MCF 10A (cell line): ENCODE measurements at regions not wholly inside any gene's neighbourhood (a gene's known extent, or its start where the extent isn't known, plus 50 kb on each side); places are given as distances from the start of the nearest gene placed in this dataset.

Source experiments
- BruUV-seq: library from RNA; stranded (reverse); fragments of 400-500 nt; replicated peaks from 2 replicates; lab custom pipeline; 2021; lab: Mats Ljungman, UMichigan
- CTCF ChIA-PET: fragments of 300-600 bp; sonication (Branson Sonifier 250); formaldehyde crosslinking; extraction: SDS; loops from one replicate; lab custom pipeline; 2021; ENCODE audit warnings: antibody characterized with exemption, inconsistent platforms; lab: Yijun Ruan, JAX
- POLR2A ChIA-PET: fragments of 300-600, 350-650 bp; sonication (Branson Sonifier 250); formaldehyde crosslinking; extraction: SDS; loops from one replicate; lab custom pipeline; 2020; ENCODE audit warnings: antibody characterized with exemption, inconsistent platforms; lab: Yijun Ruan, JAX
- DNase-seq: peaks from one replicate; pipeline ENCODE4 v3.0.0-alpha.2; 2018; ENCODE audit not compliant: unreplicated experiment
- H3K27ac Mint-ChIP-seq: one replicate; pipeline ENCODE4 v1.8.0; 2022; ENCODE audit warnings: mild to moderate bottlenecking, low read depth, mixed read lengths; ENCODE audit not compliant: unreplicated experiment
- H3K27me3 Mint-ChIP-seq: one replicate; pipeline ENCODE4 v1.8.0; 2022; ENCODE audit warnings: mixed read lengths; ENCODE audit not compliant: insufficient read depth, unreplicated experiment
- H3K36me3 Mint-ChIP-seq: one replicate; pipeline ENCODE4 v1.8.0; 2022; ENCODE audit warnings: mild to moderate bottlenecking, moderate library complexity, mixed read lengths; ENCODE audit not compliant: insufficient read depth, unreplicated experiment
- H3K4me1 Mint-ChIP-seq: one replicate; pipeline ENCODE4 v1.8.0; 2022; ENCODE audit warnings: mixed read lengths; ENCODE audit not compliant: insufficient read depth, unreplicated experiment
- H3K4me3 Mint-ChIP-seq: one replicate; pipeline ENCODE4 v1.8.0; 2022; ENCODE audit warnings: mild to moderate bottlenecking, moderate library complexity, mixed read lengths; ENCODE audit not compliant: unreplicated experiment
- H3K9me3 Mint-ChIP-seq: one replicate; pipeline ENCODE4 v1.8.0; 2022; ENCODE audit warnings: mixed read lengths; ENCODE audit not compliant: unreplicated experiment
- intact Hi-C: fragments of 100-400 bp; cut with micrococcal nuclease; formaldehyde crosslinking; loops from 2 replicates; pipeline ENCODE4 v1.14.1; 2022
- TF ChIP-seq, protein P1 (sequence below): fragments of 200-600 bp; IDR thresholded peaks from one replicate; pipeline ENCODE4 v1.8.0; 2022; ENCODE audit warnings: antibody characterized with exemption, mild to moderate bottlenecking; ENCODE audit not compliant: unreplicated experiment

DNA sequence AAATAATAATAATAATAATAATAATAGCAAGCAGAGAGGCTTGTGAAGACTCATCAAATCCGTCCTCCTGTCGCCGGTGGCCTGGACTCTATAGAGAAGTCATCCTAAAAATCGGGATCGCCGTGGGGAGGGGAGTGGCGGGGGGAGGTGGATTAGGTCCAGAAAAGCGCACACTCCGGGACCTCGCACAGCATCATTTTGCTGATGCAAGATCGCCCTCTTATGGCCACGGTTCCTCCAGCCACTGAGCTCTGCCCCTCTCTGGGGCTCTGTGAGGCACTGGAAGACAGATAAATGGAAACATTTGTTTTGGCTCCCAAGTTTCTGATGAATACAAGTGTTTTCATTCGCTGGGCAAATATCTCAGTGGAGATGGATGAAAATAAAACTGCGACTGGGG, 612.0 kb downstream of the MATN1 start:
- peak; percentile 57 for DNase-seq
- Mint-ChIP-seq H3K4me3 (no peak overlapping the region), H3K4me1 (peaks cover 6% of the 10 kb centered on the region), H3K27me3 (peaks cover 72% of the 10 kb centered on the region), H3K9me3 (no peaks in the 10 kb centered on the region), H3K36me3 (no peaks in the 10 kb centered on the region), H3K27ac (no peak overlapping the region)
- ChIA-PET CTCF (interaction anchor here (0.5 to 2.2 kb wide), 17 partner anchors 12 to 877 kb away, joined by 3 to 12 read pairs (median 3); no protein-coding TSS in a partner anchor), POLR2A (interaction anchor here (0.9 to 1.1 kb wide), 2 partner anchors 28 to 318 kb away, joined by 3 read pairs; no protein-coding TSS in a partner anchor)
- intact Hi-C loops = loop anchor here (1.0 to 5.0 kb wide), 7 partner anchors 199 to 875 kb away; partner anchors contain the start of gene PTPRU
- no TSS peak for BruUV-seq
- TF ChIP-seq, protein P1, sequence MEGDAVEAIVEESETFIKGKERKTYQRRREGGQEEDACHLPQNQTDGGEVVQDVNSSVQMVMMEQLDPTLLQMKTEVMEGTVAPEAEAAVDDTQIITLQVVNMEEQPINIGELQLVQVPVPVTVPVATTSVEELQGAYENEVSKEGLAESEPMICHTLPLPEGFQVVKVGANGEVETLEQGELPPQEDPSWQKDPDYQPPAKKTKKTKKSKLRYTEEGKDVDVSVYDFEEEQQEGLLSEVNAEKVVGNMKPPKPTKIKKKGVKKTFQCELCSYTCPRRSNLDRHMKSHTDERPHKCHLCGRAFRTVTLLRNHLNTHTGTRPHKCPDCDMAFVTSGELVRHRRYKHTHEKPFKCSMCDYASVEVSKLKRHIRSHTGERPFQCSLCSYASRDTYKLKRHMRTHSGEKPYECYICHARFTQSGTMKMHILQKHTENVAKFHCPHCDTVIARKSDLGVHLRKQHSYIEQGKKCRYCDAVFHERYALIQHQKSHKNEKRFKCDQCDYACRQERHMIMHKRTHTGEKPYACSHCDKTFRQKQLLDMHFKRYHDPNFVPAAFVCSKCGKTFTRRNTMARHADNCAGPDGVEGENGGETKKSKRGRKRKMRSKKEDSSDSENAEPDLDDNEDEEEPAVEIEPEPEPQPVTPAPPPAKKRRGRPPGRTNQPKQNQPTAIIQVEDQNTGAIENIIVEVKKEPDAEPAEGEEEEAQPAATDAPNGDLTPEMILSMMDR = peak; percentile 67

DNA sequence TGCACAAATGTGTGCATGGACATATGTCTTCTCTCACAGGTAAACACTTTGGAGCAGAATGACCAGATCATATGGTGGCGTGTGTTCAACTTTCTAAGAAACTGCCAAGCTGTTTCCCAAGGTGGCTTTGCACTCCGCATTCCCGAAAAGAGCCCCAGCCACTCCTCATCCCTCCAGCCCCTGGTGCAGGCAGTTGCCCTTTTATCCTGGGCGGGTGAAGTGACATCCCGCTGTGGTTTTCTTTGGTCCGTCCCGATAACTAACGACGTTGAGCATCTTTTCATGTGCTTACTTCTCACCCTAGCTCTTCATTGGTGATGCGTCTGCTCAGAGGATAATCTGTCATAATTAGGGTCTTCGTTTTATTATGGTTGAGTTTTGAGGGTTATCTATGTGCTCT, 612.5 kb downstream of the MATN1 start:
- BruUV-seq = no TSS peak
- TF ChIP-seq, protein P1 = no peak
- Mint-ChIP-seq H3K27ac (no peak overlapping the region), H3K4me3 (no peak overlapping the region), H3K4me1 (peaks cover 6% of the 10 kb centered on the region), H3K27me3 (peaks cover 72% of the 10 kb centered on the region), H3K9me3 (no peaks in the 10 kb centered on the region), H3K36me3 (no peaks in the 10 kb centered on the region)
- no peak for DNase-seq
- intact Hi-C loops = loop anchor here (1.0 to 5.0 kb wide), 7 partner anchors 198 to 874 kb away; partner anchors contain the start of gene PTPRU
- ChIA-PET CTCF (interaction anchor here (0.6 to 2.2 kb wide), 11 partner anchors 12 to 877 kb away, joined by 3 to 12 read pairs (median 3); no protein-coding TSS in a partner anchor), POLR2A (interaction anchor here (0.6 to 1.1 kb wide), 3 partner anchors 27 to 693 kb away, joined by 3 read pairs; no protein-coding TSS in a partner anchor)

DNA sequence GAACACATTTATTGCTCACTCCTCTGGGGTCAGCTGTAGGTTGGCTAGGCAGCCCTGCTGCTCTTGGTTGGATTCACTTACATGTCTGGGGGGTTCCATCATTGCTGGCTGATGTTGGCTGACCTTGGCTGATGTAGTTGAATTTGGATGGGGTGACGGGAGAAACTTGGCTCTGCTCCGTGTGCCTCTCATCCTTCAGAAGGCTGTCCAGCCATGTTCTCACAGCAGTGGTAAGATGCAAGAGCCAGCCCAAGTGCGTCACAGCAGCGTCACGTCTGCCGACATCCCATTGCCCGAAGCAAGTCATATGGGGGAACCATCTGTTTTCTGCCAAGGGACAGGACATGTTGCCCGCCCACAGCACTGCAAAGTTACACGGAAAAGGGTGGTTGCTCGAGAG, 613.5 kb downstream of the MATN1 start:
- peaks cover 76% of the 10 kb centered on the region for H3K27me3 Mint-ChIP-seq
- DNase-seq = peak; percentile 30
- H3K36me3 Mint-ChIP-seq = no peaks in the 10 kb centered on the region
- ChIA-PET POLR2A (no interaction called here), CTCF (interaction anchor here (1.3 to 2.2 kb wide), 2 partner anchors 317 to 876 kb away, joined by 3 to 12 read pairs; no protein-coding TSS in a partner anchor)
- TF ChIP-seq, protein P1 = no peak
- H3K9me3 Mint-ChIP-seq = no peaks in the 10 kb centered on the region
- intact Hi-C loops = loop anchor here (2.0 to 5.0 kb wide), 5 partner anchors 197 to 873 kb away; partner anchors contain the start of gene PTPRU
- no peak overlapping the region for H3K4me3 Mint-ChIP-seq
- peaks cover 6% of the 10 kb centered on the region for H3K4me1 Mint-ChIP-seq
- H3K27ac Mint-ChIP-seq = no peak overlapping the region
- no TSS peak for BruUV-seq

DNA sequence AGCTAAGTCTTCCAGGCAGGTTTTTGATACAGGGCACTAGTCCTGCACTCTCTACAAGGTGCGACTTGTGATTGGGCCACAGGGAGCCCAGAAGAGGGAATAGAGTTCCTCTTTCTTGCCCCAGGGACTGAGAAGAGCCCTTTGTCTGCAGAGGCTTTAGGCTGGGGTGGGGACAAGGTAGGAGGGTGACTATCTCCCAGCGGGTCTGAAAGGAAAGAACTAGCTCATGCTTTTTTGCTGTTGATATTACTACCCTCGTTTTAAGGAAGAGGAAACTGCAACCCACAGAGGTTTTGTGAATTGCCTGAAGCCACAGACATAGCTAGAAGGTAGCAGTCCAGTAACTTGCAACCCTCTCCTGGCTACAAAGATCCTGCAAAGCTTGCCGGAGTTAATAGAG, 615.2 kb downstream of the MATN1 start:
- ChIA-PET POLR2A (no interaction called here), CTCF (interaction anchor here (0.9 to 1.0 kb wide), 2 partner anchors 315 to 318 kb away, joined by 3 to 5 read pairs; no protein-coding TSS in a partner anchor)
- no peak for DNase-seq
- BruUV-seq = no TSS peak
- intact Hi-C loops = no loop called here
- Mint-ChIP-seq H3K4me3 (no peak overlapping the region), H3K27ac (no peak overlapping the region), H3K9me3 (no peaks in the 10 kb centered on the region), H3K36me3 (no peaks in the 10 kb centered on the region), H3K27me3 (peaks cover 74% of the 10 kb centered on the region), H3K4me1 (peaks cover 6% of the 10 kb centered on the region)
- TF ChIP-seq, protein P1 = no peak
